RWPE2 (cell line): ENCODE measurements at regions not wholly inside any gene's neighbourhood (a gene's known extent, or its start where the extent isn't known, plus 50 kb on each side); places are given as distances from the start of the nearest gene placed in this dataset.

Source experiments
- ATAC-seq: fragments of 200-7000 bp; cut with Tn5 transposase; 3 replicates; pipeline ENCODE4 v1.9.1; 2021; ENCODE audit warnings: low read depth
- DNase-seq: peaks from one replicate; pipeline ENCODE4 v3.0.0-alpha.2; 2020; ENCODE audit warnings: low spot score
- H3K27ac ChIP-seq: fragments of 450-650 bp; 2 replicates; pipeline ENCODE4 v1.5.1; 2017; ENCODE audit warnings: mild to moderate bottlenecking; ENCODE audit not compliant: poor library complexity, severe bottlenecking
- H3K27me3 ChIP-seq: fragments of 250-450 bp; sonication (Bioruptor Pico); 2 replicates; pipeline ENCODE4 v1.5.1; 2021; ENCODE audit warnings: mild to moderate bottlenecking, moderate library complexity; ENCODE audit not compliant: insufficient read depth, poor library complexity, severe bottlenecking
- H3K36me3 ChIP-seq: fragments of 250-450 bp; sonication (Bioruptor Pico); 2 replicates; pipeline ENCODE4 v1.5.1; 2020; ENCODE audit warnings: low read depth, mild to moderate bottlenecking, moderate library complexity
- H3K4me1 ChIP-seq: fragments of 250-450 bp; sonication (Bioruptor Pico); 2 replicates; pipeline ENCODE4 v1.5.1; 2021; ENCODE audit warnings: mild to moderate bottlenecking, moderate library complexity; ENCODE audit not compliant: insufficient read depth, poor library complexity, severe bottlenecking
- H3K4me3 ChIP-seq: fragments of 250-450 bp; sonication (Bioruptor Pico); 2 replicates; pipeline ENCODE4 v1.5.1; 2021; ENCODE audit warnings: mild to moderate bottlenecking, moderate library complexity; ENCODE audit not compliant: severe bottlenecking
- H3K9me3 ChIP-seq: fragments of 250-450 bp; sonication (Bioruptor Pico); 2 replicates; pipeline ENCODE4 v1.5.1; 2021; ENCODE audit warnings: mild to moderate bottlenecking, moderate library complexity; ENCODE audit not compliant: severe bottlenecking
- CTCF ChIP-seq: fragments of 450-650 bp; IDR thresholded peaks from one replicate; pipeline ENCODE4 v1.5.1; 2017; ENCODE audit warnings: mild to moderate bottlenecking, moderate library complexity; ENCODE audit not compliant: poor library complexity, severe bottlenecking

GRCh38 chr3:87359826-87360225 lies 83.4 kb upstream of the POU1F1 start:
- Histone ChIP-seq H3K36me3 (no peaks in the 10 kb centered on the region), H3K4me1 (no peaks in the 10 kb centered on the region), H3K27ac (no peak overlapping the region), H3K9me3 (no peaks in the 10 kb centered on the region), H3K27me3 (no peaks in the 10 kb centered on the region), H3K4me3 (no peak overlapping the region)
- no peak for TF ChIP-seq CTCF
- DNase-seq = no peak
- no peak for ATAC-seq

GRCh38 chr3:87359025-87359424 lies 82.6 kb upstream of the POU1F1 start:
- H3K27ac ChIP-seq = no peak overlapping the region
- no peaks in the 10 kb centered on the region for H3K9me3 ChIP-seq
- no peaks in the 10 kb centered on the region for H3K4me1 ChIP-seq
- no peak overlapping the region for H3K4me3 ChIP-seq
- DNase-seq (no peak), ATAC-seq (no peak)
- TF ChIP-seq CTCF = no peak
- no peaks in the 10 kb centered on the region for H3K27me3 ChIP-seq
- H3K36me3 ChIP-seq = no peaks in the 10 kb centered on the region

GRCh38 chr3:87358066-87358465 lies 81.7 kb upstream of the POU1F1 start:
- H3K27ac ChIP-seq = no peak overlapping the region
- no peaks in the 10 kb centered on the region for H3K36me3 ChIP-seq
- DNase-seq (no peak), ATAC-seq (no peak)
- TF ChIP-seq CTCF = no peak
- no peaks in the 10 kb centered on the region for H3K27me3 ChIP-seq
- no peaks in the 10 kb centered on the region for H3K4me1 ChIP-seq
- H3K4me3 ChIP-seq = no peak overlapping the region
- no peaks in the 10 kb centered on the region for H3K9me3 ChIP-seq

GRCh38 chr3:87354398-87354797 lies 78.0 kb upstream of the POU1F1 start:
- no peaks in the 10 kb centered on the region for H3K9me3 ChIP-seq
- DNase-seq (no peak), ATAC-seq (no peak)
- no peak overlapping the region for H3K27ac ChIP-seq
- H3K4me3 ChIP-seq = no peak overlapping the region
- H3K4me1 ChIP-seq = no peaks in the 10 kb centered on the region
- H3K27me3 ChIP-seq = no peaks in the 10 kb centered on the region
- no peaks in the 10 kb centered on the region for H3K36me3 ChIP-seq
- TF ChIP-seq CTCF = no peak

GRCh38 chr3:87351937-87352336 lies 75.6 kb upstream of the POU1F1 start:
- Histone ChIP-seq H3K27ac (no peak overlapping the region), H3K4me3 (no peak overlapping the region), H3K4me1 (no peaks in the 10 kb centered on the region), H3K36me3 (no peaks in the 10 kb centered on the region), H3K27me3 (no peaks in the 10 kb centered on the region), H3K9me3 (no peaks in the 10 kb centered on the region)
- no peak for ATAC-seq
- no peak for DNase-seq
- TF ChIP-seq CTCF = no peak
